Stimulated activated CD8-positive, alpha-beta memory T cell treated with anti-CD3 and anti-CD28 coated beads, Interleukin-15, amount 100 ng/mL, for 48 hours (primary cell): ENCODE measurements at regions not wholly inside any gene's neighbourhood (a gene's known extent, or its start where the extent isn't known, plus 50 kb on each side); places are given as distances from the start of the nearest gene placed in this dataset.
A peak's percentile ranks its signal among the peaks of the same experiment; 100 is the strongest.

Experiments
- DNase-seq, 2 donors: peaks; one replicate each; pipeline ENCODE4 v3.0.0-alpha.2; 2020; ENCODE audit warnings: low read depth in 2 of 2

DNA sequence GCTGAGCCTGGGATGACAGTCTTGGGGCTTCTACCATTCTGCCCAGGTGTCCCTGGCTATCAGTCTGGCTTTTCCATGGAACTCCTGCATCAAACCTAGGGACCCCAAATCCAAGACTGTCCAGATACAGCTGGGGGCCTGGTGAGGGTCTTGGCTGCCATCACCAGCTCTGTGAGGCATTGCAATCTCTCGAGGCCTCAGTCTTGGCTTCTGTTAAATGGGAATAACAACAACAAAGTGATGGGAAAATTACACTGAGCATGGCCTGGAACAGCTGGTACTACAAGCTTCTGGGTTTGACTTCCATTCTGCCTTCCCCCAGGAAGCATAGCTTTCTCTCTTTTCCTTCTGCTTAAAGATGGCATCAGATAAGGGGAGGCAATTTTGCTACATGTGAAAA, 50.0 kb upstream of the LCTL start:
- no peak for DNase-seq

DNA sequence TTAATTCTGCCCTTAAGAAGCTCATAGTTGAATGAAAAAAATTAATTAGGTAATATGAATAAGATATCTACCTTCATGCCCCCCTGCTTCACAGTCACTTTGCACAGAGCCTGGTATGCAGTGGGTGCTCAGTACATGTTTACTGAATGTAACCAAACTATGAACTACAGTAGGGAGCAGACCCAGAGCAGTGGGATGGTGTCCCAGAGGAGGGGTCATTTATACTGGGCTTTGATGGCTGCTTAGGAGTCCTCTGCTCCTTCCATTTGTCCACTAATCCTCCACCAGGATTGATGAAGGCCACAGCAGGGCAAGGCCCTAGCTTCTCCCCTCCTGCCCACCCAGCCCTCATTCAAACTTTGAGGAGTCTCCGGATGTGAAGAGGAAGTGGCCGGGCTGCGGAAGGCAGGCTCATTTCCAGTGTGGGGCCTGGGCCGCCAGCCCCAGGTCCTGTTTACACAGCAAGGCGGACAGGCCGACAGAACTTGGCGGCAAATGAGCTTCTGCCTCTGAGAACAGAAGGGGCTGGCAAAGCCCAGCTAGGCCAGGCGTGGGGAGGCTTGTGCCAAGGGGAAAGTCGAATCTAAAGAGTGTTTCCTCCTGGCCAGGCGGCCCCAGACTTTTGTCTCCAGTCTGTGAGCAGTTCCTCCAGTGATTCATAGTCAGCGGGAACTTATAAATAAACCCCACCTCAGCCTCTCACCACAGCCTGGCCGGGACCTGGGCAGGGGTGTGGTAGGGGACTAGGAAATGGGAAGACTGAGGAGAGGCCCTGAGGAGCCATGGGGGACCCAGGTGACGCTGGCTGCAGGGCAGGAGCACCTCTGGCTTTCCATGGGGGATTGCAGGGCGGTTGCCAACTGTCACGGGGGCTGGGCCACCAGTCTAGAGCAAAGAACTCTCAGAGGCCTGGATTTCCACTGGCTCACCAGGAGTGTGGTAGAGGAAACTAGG, 51.6 kb upstream of the LCTL start:
- DNase-seq: no peak

DNA sequence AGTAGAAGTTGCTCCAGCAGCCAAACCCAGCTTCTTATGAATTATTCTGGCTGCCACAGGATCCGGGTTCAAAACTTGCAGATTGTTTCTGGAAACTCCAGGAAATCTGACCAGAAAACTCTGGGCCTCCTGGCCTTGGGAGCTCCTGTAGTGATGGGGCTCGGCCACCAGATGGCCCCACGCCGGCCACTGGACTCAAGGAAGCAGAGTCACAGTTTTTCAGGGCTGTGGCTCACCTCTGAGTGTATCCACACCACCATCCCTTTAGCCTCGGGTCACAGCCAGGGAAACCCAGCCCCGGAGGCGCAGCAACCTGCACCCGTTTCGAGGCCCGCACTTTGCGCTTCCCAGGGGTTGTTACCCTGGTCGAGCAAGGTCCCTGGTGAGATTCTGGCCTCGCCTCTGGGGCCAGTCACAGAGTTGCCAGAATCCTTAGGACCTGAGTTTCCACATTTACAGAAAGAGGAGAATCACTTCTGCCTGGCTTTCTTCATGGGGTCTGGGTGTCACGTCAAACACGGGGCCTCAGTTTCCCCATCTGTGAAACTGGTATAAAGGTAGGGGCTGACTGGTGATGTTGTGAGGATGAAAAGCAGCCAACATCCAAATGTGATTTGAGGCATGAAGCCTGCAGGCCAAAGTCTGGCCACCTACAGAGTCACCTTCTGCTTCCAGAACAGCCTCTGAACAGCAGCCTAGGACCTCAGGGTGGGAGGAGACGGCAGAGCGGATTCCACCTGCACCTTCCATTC, 53.5 kb upstream of the LCTL start:
- DNase-seq: peak; percentile 11 to 23

DNA sequence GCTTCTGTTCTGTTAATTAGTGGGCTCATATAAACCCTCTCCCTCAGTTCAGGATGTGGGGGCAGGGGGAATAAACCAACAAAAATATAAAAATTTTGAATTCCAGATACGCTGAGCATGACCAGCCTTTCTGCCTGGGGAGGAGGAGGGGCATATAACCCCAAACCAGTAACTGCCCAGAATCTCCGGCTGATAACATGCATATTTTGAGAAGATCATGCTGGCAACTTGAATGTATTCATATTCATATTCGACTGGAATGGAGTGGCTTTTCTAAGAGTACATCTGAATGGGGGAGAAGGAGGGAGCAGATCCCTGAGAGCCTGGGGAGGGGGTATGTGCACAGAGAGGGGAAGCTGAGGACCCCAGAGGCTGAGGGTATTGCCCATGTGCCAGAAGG, 54.5 kb upstream of the LCTL start:
- no peak for DNase-seq

DNA sequence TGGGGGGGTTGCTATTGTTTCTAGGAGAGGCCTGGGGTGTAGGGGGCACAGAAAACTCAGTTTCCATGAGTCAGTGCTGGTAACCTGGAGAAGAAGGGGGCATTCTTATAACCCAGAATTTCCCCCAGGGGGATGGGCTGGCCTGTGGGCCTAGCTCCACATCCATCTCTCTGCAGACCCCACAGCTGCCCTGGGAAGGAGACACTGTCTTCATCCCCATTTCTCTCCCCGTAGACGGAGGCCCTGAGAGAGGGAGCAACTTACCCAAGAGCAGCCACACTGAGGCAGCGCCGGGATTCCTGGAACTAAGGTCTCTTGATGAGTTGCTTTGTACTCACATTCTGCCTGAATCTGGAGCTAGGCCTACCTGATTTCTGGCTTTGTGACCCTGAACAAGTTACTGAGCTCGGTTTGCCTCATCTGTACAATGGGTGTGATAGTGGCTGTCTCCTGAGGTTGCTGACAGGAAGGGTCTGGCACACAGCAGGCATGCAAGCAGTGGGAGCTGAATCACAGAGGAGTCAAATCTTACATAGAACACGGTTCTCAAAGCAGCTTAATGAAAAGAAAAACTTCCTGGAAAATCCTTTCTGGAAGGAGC, 55.0 kb upstream of the LCTL start:
- DNase-seq: no peak

DNA sequence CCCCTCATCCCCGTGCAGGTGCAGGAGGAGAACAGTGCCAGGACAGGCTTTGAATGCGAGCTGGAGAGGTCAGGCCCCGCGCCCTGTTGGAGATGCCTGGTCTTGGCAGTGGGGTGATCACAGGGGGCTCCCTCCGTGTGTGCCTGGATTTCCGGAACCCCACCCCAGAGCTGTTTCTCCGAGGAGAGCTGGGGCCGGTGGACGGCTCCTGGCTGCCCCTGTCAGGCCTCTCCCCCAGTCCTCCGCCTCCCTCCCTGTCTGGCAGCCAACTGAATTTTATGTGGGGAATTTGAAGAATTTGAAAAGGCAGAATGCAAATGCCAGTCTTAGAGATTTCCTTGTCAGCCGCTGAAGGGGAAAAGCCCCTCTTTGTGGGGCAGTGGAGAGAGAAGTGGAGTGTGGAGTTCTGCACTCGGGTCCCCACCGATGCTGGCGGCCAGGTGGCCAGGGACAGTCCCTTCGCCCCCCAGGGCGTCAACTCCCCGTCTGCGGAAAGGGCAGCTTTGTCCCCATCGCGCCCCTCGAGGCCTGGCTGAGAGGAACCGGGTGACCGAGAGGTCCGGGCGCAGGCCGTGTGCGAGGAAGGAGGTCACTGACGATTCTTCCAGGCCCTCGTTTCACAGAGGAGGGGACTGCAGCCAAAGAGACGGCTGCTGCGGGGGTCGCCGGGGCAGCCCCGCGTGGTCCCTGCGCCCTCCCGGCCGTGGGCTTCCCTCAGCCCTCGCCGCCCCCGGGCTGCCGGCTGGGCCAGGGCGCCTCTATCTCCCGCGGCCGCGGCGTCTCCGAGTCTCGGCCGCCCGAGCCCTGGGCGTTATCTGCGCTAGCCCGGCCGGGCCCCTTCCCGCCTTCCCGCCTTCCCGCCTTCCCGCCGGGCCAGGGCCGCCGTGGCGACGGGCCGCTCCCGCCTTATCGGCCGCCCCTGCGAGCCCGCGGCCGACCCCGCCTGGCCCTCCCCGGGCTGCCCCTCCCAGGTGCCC, 56.0 kb upstream of the LCTL start:
- no peak for DNase-seq

DNA sequence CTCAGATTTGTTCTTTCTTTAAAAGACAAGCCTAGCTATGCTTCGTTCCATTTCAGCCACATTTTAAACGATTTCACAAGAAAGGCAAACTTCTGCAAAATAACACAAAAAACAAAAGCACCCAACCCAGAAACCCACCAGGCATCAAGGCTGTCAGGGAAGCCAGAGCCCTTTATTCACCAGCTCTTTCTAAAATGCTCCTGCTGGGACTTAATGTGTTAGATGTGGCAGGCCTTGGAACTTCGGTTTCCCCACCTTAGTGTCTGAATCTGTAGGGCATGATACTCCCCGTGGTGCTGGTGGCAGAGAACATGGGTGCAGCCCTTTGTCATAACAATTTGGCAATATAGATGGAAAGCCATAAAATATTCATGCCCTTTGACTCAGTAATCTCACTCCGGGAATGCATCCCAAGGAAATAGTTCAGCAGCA, 56.8 kb upstream of the LCTL start:
- DNase-seq: no peak

DNA sequence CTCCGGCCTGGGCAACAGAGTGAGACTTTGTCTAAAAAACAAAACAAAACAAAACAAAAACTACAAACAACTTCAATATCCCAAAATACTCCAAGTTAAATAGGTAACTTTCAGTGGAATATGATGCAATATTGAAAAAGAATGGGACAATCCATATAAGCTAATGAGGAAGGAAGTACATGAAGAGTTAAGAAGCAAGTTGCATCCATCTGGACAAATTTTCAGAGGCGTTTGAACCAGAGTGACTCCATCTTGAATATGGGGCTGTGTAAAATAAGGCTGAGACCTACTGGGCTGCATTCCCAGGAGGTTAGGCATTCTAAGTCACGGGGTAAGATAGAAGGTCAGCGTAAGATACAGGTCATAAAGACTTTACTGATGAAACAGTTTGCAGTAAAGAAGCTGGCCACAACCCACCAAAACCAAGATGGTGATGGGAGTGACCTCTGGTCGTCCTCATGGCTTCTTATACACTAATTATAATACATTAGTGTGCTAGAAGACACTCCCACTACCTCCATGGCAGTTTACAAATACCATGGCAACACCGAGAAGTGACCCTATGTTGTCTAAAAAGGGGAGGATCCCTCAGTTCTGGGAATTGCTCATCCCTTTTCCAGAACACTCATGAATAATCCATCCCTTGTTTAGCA, 58.1 kb upstream of the LCTL start:
- DNase-seq: no peak

DNA sequence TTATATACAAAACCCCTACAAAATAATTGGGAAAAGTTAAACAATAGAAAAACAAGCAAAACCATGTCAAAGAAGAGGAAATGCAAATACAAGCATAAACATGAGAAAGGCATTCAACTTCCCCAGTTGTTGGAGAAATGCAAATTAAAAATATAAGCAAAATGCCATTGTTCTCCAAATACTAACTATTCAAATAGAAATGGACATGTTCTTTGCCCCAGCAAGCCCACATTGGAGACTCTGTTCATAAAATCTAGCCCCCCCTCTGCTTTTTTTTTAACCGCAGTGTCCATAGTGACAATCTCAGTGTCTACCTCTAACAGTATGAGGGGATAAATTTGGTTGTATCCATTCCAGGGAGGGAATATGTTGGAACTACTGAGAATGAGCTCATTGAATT, 59.7 kb upstream of the LCTL start:
- no peak for DNase-seq

DNA sequence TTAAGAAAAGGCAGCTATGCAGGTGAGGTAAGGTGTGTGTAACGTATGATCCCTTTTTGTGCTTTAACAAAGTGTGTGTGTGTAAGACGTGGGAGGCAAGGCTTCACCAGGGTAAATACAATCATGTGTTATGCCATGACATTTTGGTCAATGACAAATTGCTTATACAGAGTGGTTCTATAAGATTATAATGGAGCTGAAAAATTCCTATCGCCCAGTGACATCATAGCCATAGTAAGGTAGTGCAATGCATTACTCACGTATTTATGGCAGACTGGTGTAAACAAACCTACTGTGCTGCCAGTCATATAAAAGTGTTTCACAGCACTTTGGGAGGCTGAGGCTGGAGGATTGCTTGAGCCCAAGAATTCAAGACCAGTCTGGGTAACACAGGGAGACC, 60.2 kb upstream of the LCTL start:
- DNase-seq: no peak

DNA sequence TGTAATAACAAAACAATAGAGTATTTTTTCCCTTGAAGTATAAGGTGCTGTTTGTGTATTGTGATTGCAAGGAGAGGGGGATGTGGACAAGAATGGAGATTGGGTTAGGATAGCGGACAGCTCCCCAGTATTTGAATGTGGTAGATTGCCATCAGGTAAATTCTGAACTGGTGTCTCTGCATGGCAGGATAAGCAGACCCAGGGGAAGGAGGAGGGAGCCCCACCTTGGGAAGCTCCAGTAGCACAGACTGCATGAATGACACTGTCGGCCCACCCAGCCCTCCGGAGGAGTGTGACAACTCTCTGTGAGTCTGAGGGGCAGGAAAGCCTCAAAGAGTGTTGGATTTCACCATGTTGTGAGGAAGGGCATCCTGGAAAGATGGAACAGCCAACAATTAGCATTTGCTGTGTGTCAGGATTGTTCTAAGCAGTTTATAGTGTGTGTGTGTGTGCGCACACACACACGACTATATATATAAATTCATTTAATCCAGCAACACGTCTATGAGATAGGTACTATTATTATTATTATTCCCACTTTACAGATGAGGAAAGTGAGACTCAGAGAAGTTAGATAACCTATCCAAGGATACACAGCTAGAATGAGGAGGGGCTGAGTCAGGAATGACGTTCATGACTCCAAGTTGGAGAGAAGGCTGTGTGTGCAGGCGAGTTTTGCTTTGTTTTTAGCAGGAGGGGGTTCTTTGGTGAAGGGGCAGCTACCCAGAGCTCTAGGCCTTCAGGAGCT, 63.4 kb upstream of the LCTL start:
- no peak for DNase-seq

DNA sequence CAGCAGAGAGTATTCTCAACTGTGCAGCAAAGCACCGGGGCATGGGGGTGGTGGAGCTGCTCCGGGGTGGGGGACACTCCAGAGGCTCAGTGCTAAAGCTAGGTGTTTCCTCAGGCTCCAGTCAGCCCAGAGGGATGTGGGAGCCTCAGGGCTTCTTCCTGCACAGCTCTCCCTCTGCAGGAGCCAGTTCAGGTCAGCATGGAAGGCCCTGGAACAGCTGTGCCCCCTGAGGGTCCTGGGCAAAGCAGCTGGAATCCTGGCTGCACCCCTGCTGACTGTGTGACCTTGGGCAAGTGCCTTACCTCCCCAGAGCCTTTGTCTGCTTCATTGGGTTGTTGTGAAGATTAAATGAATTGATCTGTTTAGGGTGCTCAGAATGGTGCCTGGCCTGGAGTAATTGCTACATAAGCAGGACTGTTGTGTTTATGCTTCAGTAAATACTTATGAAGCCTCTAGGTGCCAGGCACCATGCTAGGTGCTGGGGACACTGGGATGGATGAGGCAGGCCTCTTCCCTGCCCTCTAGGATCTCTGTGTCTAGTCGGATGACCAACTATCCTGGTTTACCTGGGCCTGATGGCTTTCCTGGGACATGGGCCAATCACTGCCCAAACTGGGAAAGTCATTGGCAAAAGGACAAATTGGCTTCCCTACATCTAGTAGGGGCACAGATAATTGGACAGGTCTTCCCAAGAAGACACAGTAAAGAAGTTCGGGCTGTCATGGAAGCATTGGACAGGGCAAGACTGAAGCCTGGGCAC, 64.2 kb upstream of the LCTL start:
- DNase-seq: no peak

DNA sequence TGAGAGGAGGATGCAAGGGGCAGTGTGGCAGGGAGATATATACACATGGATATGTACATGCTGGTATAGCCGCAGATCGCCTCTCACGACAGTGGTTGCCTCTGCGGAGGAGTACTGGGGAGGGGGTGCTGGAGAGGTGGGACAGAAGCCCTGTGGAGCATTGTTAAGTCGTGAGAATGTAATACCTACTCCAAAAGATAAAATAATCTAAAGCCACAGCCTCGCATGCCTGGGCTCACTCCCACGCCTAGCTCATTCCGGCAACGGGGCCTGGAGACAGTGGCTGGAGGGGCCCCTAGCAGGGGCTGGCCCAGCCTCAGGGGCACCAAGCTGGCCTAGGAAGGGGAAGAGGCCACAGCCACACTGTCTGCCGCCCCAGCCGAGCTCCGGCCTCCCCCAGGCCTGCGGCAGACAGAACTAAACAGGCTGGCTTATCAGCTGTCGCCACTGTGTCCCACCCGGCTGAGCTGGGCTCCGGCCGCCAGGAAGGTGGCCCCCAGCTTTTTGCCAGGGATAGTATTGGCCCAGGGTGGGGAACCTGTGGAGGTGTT, 65.1 kb upstream of the LCTL start:
- DNase-seq: no peak

DNA sequence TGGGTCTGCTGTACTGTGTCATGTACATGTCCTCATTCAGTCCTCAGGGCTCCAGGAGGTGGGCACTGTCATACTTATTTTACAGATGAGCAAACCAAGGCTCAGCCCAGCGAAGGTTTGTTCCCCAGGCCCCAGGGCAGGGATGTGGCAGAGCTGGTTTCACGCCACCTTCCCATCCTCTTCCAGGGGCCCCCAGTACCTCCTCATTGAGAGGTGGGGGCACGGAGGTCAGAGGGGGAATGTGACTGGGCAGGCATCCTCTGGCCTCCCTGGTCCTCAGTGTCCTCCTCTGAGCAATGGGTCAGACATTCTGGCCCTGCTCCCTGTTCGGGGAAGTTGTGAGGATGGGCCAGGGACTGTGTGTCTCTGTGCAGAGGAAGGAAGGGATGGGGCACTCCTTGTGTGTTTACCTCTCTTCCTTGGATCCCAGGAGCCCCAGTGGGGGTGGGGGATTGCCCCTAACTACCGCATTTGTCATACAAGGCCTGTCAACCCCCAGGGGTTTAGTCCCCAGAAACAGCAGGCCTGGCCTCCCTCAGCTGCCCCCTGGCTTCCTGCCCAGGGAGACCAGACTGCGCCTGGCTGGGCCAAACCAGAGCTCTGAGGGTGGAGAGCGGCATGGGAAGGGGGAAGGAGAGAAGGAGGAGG, 65.9 kb upstream of the LCTL start:
- no peak for DNase-seq

DNA sequence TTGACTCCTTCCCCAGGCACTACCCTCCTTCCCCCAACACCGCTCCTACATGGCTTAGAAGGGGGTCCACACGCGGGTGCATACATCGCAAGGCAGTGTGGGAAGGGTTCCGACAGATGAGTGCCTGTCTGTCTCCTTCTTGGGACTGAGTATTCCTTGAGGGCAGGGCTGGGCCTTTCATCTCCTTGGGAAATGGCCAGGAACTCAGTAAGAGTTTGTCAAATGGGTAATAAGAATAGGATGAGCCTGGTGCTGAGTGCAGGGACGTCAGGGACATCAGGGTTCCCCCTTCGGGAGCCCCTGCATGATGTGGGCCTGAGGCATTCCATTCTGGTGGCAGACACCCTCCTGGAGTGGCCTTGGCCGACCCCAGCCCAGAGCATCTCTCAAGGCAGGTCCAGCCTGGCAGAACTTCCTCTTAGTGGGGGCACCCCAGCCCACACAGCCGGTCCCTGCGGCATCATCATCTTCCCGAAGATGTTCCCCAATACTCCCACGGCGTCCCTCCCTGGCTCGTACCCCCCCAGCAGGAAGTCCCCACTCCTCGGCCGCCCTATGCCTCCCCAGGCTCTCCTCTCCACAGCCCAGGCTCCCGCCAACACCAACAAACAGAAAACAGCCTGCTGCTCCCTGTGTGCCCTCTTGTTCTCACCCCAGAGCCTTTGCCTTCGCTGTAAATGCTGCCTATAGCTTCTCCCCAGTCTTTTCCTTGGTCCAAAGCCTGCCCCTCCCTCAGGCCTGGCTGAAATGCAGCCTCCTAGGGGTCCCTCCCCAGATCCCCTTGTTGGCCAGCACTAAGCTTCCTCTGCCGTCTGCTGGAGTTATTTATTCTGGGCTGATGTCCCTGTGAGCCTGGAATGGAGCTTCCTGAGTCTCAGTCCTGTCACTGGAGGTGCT, 67.5 kb upstream of the LCTL start:
- DNase-seq: no peak

DNA sequence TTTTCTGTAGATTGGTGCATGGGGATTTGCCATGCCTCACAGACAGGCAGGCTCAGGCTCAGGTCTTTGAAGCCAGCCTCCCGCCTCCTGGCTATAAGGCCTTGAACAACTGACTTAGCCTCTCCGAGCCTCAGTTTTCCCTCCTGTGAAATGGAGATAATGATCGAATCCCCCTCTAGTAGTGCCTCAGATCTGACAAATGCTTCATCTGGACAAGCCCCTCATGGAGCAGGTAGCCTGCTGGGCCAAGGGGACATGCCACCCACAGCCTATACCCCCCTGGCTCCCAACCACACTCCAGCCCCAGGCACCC, 68.1 kb upstream of the LCTL start:
- DNase-seq: no peak

DNA sequence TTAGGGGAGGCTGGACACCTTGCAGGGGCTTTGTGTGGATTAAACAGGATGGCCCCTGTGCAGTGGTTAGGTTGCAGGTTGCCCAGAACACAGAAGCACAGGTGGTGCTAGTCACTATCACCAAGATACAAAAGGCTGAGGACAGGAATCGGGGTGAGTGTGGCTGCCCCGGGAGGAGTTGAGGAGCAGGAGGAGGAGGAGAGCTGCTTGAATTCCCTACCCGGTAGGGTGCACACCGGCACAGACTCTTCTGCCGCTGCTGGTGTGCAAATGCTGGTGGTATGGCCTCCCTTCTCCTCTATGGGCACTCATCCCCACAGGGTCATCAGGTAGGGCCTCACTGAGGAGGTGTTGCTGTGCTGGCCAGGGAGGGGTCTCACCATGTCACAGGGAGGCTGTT, 67.5 kb upstream of the SMAD6 start:
- no peak for DNase-seq

DNA sequence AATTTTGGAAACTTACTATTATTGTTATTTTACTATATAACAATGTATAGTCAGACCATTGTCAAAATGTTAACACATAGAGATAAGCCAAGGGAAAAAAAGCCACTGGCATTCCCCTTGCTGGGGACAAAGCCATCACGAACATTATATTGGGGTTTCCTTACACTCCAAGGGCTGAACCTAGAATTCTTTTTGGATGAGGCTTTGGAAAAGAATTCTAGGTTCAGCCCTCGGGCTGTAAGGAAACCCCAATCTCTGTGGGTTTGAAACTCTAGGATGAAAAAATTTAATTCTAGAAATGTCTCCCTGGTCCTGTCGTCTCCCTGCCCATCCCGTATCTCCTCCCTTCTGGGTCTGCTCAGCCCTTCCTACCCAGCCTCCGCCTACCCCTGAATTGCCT, 67.0 kb upstream of the SMAD6 start:
- DNase-seq: no peak
